ENCODE measurements at regions not wholly inside any gene's neighbourhood (a gene's known extent, or its start where the extent isn't known, plus 50 kb on each side); places are given as distances from the start of the nearest gene placed in this dataset.

DNA sequence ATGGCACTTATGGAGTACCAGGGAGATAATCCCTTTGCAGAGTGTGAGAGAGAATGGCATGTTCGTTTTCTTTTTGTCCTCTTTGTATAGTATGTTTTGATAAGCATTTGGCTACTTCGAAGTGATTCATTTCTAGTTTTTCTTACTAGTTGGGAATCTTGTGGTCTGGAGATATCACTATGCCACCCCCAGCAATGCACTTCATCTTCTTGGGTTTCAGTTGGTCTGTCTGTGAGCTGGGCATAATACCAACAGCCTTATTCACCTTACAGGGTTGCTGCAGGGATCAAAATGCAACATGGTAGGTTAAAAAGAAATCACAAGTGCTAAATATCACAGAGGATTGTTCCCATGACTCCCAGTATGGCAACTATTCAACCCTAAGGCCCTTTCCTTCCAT lies 387.8 kb upstream of the CADM1 start:
- no peak for TF ChIP-seq CTCF (conservative IDR thresholded peaks at IDR 0.05; ENCODE audit: low read depth in 2 of 2)
- TF ChIP-seq ZNF331 (CRISPR knock-in tag; IDR thresholded peaks at IDR 0.05; ENCODE audit: low read depth), result no peak
- no peak for TF ChIP-seq REST (IDR thresholded peaks at IDR 0.05; ENCODE audit: unreplicated experiment)
- no peak for TF ChIP-seq JUNB (IDR thresholded peaks at IDR 0.05; ENCODE audit: unreplicated experiment)
